BJ (cell line): ENCODE measurements at regions not wholly inside any gene's neighbourhood (a gene's known extent, or its start where the extent isn't known, plus 50 kb on each side); places are given as distances from the start of the nearest gene placed in this dataset.

ENCODE experiments used
- CTCF ChIA-PET: fragments of 350-600 bp; formaldehyde crosslinking; extraction: SDS; loops from one replicate; lab custom pipeline; 2021; ENCODE audit warnings: antibody characterized with exemption, inconsistent platforms; lab: Yijun Ruan, JAX
- POLR2A ChIA-PET: fragments of 300-600 bp; sonication (Branson Sonifier 250); formaldehyde crosslinking; extraction: SDS; loops from one replicate; lab custom pipeline; 2021; ENCODE audit warnings: antibody characterized with exemption; lab: Charles Lee
- DNase-seq: peaks from one replicate; pipeline ENCODE4 v3.0.0-alpha.2; 2011; ENCODE audit warnings: low read depth
- H3K27me3 ChIP-seq: 2 replicates; pipeline ENCODE4 v1.6.0; 2011; ENCODE audit warnings: low read length; ENCODE audit not compliant: control insufficient read depth, insufficient read depth
- H3K36me3 ChIP-seq: 2 replicates; pipeline ENCODE4 v1.5.1; 2011; ENCODE audit warnings: low read length; ENCODE audit not compliant: control insufficient read depth, insufficient read depth
- H3K4me3 ChIP-seq: 2 replicates; pipeline ENCODE4 v1.5.1; 2011; ENCODE audit warnings: low read depth, mild to moderate bottlenecking, control low read depth, low read length
- CTCF ChIP-seq: IDR thresholded peaks from 2 replicates; pipeline ENCODE4 v1.5.1; 2011; ENCODE audit warnings: low read depth, mild to moderate bottlenecking, control low read depth, inconsistent platforms, low read length, moderate library complexity; ENCODE audit not compliant: insufficient read depth

- Histone ChIP-seq H3K36me3 (no peaks in the 10 kb centered on the region), H3K27me3 (no peaks in the 10 kb centered on the region; the same call in 1 of the 2 replicates), H3K4me3 (no peak overlapping the region)
- ChIA-PET POLR2A (no interaction called here), CTCF (no interaction called here)
- TF ChIP-seq CTCF = no peak
- DNase-seq = no peak
Measured at GRCh38 chr12:42905419-42905705, 315.8 kb upstream of the PRICKLE1 start.

- Histone ChIP-seq H3K4me3 (no peak overlapping the region), H3K36me3 (no peaks in the 10 kb centered on the region), H3K27me3 (no peaks in the 10 kb centered on the region; the same call in 1 of the 2 replicates)
- DNase-seq = no peak
- no peak for TF ChIP-seq CTCF
- ChIA-PET CTCF (no interaction called here), POLR2A (no interaction called here)
Measured at GRCh38 chr12:42904683-42905418, 315.3 kb upstream of the PRICKLE1 start.

GRCh38 chr12:42903736-42904135 lies 314.2 kb upstream of the PRICKLE1 start:
- Histone ChIP-seq H3K4me3 (no peak overlapping the region), H3K36me3 (no peaks in the 10 kb centered on the region), H3K27me3 (peaks cover 2% of the 10 kb centered on the region; the same call in 1 of the 2 replicates)
- DNase-seq = no peak
- POLR2A ChIA-PET = no interaction called here
- TF ChIP-seq CTCF = no peak
- CTCF ChIA-PET = interaction anchor here (0.8 kb wide), 1 partner anchor 13 kb away, joined by 3 read pairs; no protein-coding TSS in a partner anchor

- DNase-seq = no peak
- Histone ChIP-seq H3K36me3 (no peaks in the 10 kb centered on the region), H3K27me3 (peaks cover 2% of the 10 kb centered on the region; the same call in 1 of the 2 replicates), H3K4me3 (no peak overlapping the region)
- TF ChIP-seq CTCF = no peak
- POLR2A ChIA-PET = no interaction called here
- CTCF ChIA-PET = no interaction called here
Measured at GRCh38 chr12:42902001-42902400, 312.5 kb upstream of the PRICKLE1 start.

GRCh38 chr12:42893803-42894202 lies 304.3 kb upstream of the PRICKLE1 start:
- CTCF ChIA-PET = no interaction called here
- POLR2A ChIA-PET = no interaction called here
- no peaks in the 10 kb centered on the region for H3K36me3 ChIP-seq
- no peak overlapping the region for H3K4me3 ChIP-seq
- DNase-seq = no peak
- TF ChIP-seq CTCF = no peak
- H3K27me3 ChIP-seq = no peaks in the 10 kb centered on the region
